NCI-H526 (cell line): ENCODE measurements at regions not wholly inside any gene's neighbourhood (a gene's known extent, or its start where the extent isn't known, plus 50 kb on each side); places are given as distances from the start of the nearest gene placed in this dataset.

Experiments used
- DNase-seq, 2 experiments: peaks; one replicate each; lab custom pipeline; 2025; lab: John Stamatoyannopoulos, UW

GRCh38 chr3:194836661-194837060, 151.0 kb downstream of the FAM43A start:
- no peak for DNase-seq

- DNase-seq = no peak
These were observed 151.9 kb downstream of the FAM43A start for GRCh38 chr3:194837457-194838127.

- DNase-seq = no peak
These were observed 152.6 kb downstream of the FAM43A start for GRCh38 chr3:194838236-194838635.

GRCh38 chr3:194840661-194841514, 155.2 kb downstream of the FAM43A start:
- DNase-seq = no peak

GRCh38 chr3:194841515-194841841, 155.8 kb downstream of the FAM43A start:
- DNase-seq = no peak

- DNase-seq = no peak
These were observed 157.9 kb downstream of the FAM43A start for GRCh38 chr3:194843556-194843955.

GRCh38 chr3:194844046-194844445, 158.4 kb downstream of the FAM43A start:
- DNase-seq = no peak

DNA sequence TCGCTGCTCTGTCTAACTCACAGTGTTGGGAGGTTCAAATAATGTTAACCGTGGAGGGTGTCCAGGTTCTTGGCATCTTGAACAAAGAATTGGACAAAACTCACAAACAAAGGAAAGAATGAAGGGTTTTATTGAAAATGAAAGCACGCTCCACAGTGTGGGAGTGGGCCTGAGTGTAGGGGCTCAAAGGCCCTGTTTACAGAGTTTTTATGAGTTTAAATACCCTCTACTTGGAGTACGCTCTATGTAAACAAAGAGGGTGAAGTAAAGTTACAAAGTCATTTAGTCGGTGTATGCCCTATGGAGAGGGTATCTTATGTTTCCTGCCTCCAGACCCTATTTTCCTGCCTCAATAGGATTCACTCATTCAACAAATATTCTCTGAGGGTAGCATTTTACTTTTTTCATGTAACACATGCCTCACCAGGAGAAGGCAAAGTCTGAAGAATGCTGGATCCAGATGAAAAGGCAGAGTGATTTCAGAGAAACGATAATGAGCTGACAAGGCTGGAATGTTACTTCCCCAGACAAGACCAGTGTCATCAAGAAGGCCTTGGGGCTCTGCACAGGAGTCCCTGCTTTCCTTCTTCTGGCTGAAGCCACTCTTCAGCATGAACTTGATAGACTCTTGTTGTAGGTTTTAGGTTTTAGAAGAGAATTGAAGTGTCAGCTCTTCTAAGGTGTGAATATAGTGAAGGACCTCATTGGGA, 163.6 kb downstream of the FAM43A start:
- no peak for DNase-seq

GRCh38 chr3:194851254-194851653, 165.6 kb downstream of the FAM43A start:
- DNase-seq = no peak

GRCh38 chr3:194851941-194852340, 166.3 kb downstream of the FAM43A start:
- no peak for DNase-seq

DNA sequence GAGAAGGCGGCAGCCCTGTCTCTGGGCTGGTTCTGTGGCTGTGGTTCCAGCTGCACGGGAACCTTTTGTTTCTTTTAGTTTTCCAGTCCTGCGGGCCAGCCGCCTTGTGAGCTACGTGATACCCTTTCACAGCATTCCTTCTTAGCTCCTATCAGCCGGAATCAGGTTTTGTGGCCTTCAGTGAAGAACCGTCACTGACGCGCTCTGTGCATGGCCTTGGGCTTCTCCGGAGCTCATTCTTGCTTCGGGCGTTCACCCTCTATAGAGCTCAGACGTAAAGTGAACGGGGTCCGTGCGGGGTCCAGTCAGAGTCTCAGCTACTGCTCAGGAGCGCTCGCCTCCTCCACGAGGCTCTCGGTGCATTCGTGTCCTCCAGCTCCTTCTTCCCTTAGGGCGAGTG, 166.7 kb downstream of the FAM43A start:
- no peak for DNase-seq

- DNase-seq = no peak
These were observed 167.3 kb downstream of the FAM43A start for GRCh38 chr3:194852831-194853508.

GRCh38 chr3:194854206-194854605, 168.5 kb downstream of the FAM43A start:
- DNase-seq = no peak

DNA sequence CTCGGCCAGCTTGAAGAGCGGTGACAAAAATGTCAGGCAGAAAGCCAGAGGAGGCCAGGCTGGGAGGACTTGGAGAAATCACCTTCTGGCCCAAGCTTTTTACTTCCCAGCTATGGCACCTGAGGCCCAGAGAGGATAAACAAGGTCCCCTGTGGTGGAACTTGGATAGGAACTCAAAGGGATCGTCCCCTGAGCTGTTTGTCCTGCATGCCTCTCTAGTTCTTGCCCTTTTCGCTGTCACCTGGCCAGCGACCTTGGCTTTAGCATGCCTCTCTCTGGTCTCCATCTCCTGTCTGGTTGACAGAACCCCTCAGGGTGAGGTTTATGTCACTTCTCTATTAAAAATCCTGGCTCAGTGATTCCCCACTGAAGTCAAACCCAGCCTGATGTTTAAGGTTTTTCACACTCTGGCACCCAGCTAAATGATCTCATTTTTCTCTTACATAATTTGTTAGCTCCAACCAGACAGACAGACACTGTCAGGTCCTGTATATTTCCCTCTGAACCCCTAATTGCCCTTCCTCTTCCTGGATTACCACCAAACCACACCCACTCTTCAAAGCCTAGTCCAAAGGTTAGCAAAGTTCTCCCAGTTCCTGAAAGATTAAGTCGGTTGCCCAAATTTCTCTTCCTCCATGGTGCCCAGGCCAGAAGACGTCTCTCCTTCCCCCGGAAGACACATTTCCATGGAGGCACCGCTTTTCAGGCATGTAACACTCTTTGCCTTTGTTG, 169.1 kb downstream of the FAM43A start:
- DNase-seq = no peak

DNA sequence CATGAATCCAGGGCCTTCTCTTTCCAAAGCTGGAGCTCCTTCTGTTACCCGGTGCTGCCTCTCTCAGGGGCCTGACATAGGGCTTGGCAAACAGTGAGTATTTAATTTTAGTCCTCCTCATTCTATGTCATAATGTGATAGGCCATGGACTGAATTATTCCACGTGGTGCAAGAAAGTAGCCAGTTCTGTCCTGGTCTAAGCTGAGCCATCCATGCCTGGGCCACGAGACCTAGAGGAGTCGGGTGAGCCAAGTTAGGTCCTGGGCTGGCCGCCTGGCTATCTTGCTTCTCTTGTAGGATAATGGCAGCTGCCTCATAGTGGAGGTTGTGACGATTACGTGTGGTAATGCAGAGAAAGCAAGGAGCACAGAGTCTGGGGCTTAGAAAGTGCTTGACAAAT, 170.6 kb downstream of the FAM43A start:
- no peak for DNase-seq

DNA sequence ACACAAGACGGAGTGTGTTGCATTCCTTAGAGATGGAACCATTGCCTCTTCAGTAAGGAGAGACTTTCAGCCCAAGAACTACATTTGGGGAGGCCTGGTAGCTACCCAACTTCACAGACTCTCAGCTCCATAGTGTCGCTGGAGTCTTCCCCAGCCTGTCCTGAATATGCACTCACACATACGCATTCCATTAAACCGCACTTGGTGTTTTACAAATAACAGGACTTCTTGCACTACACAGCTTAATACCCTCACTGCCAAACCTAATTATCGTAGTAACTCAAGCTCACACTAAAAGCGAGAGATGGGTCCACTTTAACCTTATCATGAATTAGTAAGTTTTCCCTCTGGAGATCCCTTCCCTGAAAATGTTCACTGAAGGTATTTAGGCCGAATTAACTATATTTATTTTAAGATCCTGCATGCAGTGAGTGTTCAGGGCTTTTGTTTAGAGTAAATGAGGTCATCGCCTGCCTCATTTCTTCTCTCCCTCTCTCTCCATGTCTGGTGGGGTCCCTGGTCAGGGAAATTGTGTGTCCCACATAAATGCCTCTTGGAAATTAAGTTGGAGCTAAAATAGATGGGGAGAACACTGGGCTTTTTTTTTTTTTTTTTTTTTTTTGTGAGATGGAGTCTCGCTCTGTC, 171.9 kb downstream of the FAM43A start:
- no peak for DNase-seq

GRCh38 chr3:194858382-194858781, 172.7 kb downstream of the FAM43A start:
- DNase-seq = no peak

GRCh38 chr3:194860725-194861124, 175.0 kb downstream of the FAM43A start:
- DNase-seq = no peak

- DNase-seq = no peak
These were observed 175.7 kb downstream of the FAM43A start for GRCh38 chr3:194861375-194861774.

- DNase-seq = no peak
These were observed 179.4 kb downstream of the FAM43A start for GRCh38 chr3:194865061-194865460.

GRCh38 chr3:194865615-194866014, 179.9 kb downstream of the FAM43A start:
- no peak for DNase-seq
